Karpas-422 (cell line): ENCODE measurements at regions not wholly inside any gene's neighbourhood (a gene's known extent, or its start where the extent isn't known, plus 50 kb on each side); places are given as distances from the start of the nearest gene placed in this dataset. TPM values are rescaled to one million over a fixed set of nuclear protein-coding genes. Genes with fewer than 3 reads are reported as not detected.
"Not testable (repeated sequence)": the region's sequence is repeated elsewhere in the genome, so short reads cannot be mapped to it uniquely, and the experiment has no call there.

Source experiments
- DNase-seq: peaks from one replicate; pipeline ENCODE4 v3.0.0-alpha.2; 2015
- H2AFZ ChIP-seq: fragments of 200-600 bp; sonication (generic); 2 replicates; pipeline ENCODE4 v1.6.1; 2014; ENCODE audit warnings: antibody characterized with exemption, low read length, mixed read lengths
- H3K27ac ChIP-seq: fragments of 200-600 bp; sonication (generic); 2 replicates; pipeline ENCODE4 v1.5.1; 2014; ENCODE audit warnings: mild to moderate bottlenecking, low read length, moderate library complexity
- H3K27me3 ChIP-seq: fragments of 200-600 bp; sonication (generic); 2 replicates; pipeline ENCODE4 v1.6.1; 2014; ENCODE audit warnings: low read length, mixed read lengths
- H3K36me3 ChIP-seq: fragments of 200-600 bp; sonication (generic); 2 replicates; pipeline ENCODE4 v1.6.1; 2014; ENCODE audit warnings: low read length, mixed read lengths; ENCODE audit not compliant: insufficient read depth
- H3K4me1 ChIP-seq: fragments of 200-600 bp; sonication (generic); 2 replicates; pipeline ENCODE4 v1.6.1; 2014; ENCODE audit warnings: mild to moderate bottlenecking, low read length, mixed read lengths
- H3K4me2 ChIP-seq: fragments of 200-600 bp; sonication (generic); 2 replicates; pipeline ENCODE4 v1.6.1; 2014; ENCODE audit warnings: low read length, low read depth, mild to moderate bottlenecking; ENCODE audit not compliant: poor library complexity, severe bottlenecking
- H3K4me3 ChIP-seq: fragments of 200-600 bp; sonication (generic); 2 replicates; pipeline ENCODE4 v1.5.1; 2014; ENCODE audit warnings: mild to moderate bottlenecking, antibody characterized with exemption, low read length, mixed read lengths
- H3K79me2 ChIP-seq: fragments of 200-600 bp; sonication (generic); 2 replicates; pipeline ENCODE4 v1.6.1; 2014; ENCODE audit warnings: mild to moderate bottlenecking, low read length, mixed read lengths
- H3K9ac ChIP-seq: fragments of 200-600 bp; sonication (generic); 2 replicates; pipeline ENCODE4 v1.6.0; 2014; ENCODE audit warnings: low read length
- H3K9me2 ChIP-seq: fragments of 200-600 bp; sonication (generic), shearing (Covaris generic); replicated peaks from 2 replicates; pipeline ENCODE4 v1.6.0; 2014; ENCODE audit warnings: mild to moderate bottlenecking, low read length, moderate library complexity; ENCODE audit not compliant: insufficient read depth
- H3K9me3 ChIP-seq: fragments of 300-700, 200-600 bp; sonication (generic); 2 replicates; pipeline ENCODE4 v1.6.1; 2014; ENCODE audit warnings: low read length, mixed read lengths
- H4K20me1 ChIP-seq: fragments of 200-600 bp; sonication (generic); 2 replicates; pipeline ENCODE4 v1.6.1; 2014; ENCODE audit warnings: mild to moderate bottlenecking, antibody characterized with exemption, low read length, low read depth; ENCODE audit not compliant: insufficient read depth
- small RNA-seq: library from RNA; depleted of rRNA; stranded (forward); fragments of <200 nt; gene quantifications from one replicate; pipeline ENCODE3, GENCODE V24; 2014

GRCh38 chr15:19903281-19903680, 638.3 kb downstream of the GOLGA6L6 start:
- not testable (repeated sequence) for H3K9me3 ChIP-seq, H3K4me1 ChIP-seq, H3K4me3 ChIP-seq, H3K27me3 ChIP-seq, H2AFZ ChIP-seq, H3K27ac ChIP-seq, H4K20me1 ChIP-seq, DNase-seq, H3K79me2 ChIP-seq, H3K9me2 ChIP-seq, H3K36me3 ChIP-seq, H3K9ac ChIP-seq, H3K4me2 ChIP-seq

- not testable (repeated sequence) for H3K9me2 ChIP-seq, H3K36me3 ChIP-seq, DNase-seq, H3K9ac ChIP-seq, H3K79me2 ChIP-seq, H3K9me3 ChIP-seq, H3K4me2 ChIP-seq, H3K4me3 ChIP-seq, H3K27ac ChIP-seq, H3K4me1 ChIP-seq, H2AFZ ChIP-seq, H3K27me3 ChIP-seq, H4K20me1 ChIP-seq
Measured at GRCh38 chr15:19902388-19902787, 639.2 kb downstream of the GOLGA6L6 start.

GRCh38 chr15:19901414-19901813, 640.2 kb downstream of the GOLGA6L6 start:
- DNase-seq, H3K4me2 ChIP-seq, H3K27me3 ChIP-seq, H3K9ac ChIP-seq, H3K36me3 ChIP-seq, H3K27ac ChIP-seq, H3K9me3 ChIP-seq, H4K20me1 ChIP-seq, H3K4me1 ChIP-seq, H3K4me3 ChIP-seq, H3K79me2 ChIP-seq, H3K9me2 ChIP-seq, H2AFZ ChIP-seq: not testable (repeated sequence)

GRCh38 chr15:19899021-19899824, 642.4 kb downstream of the GOLGA6L6 start:
- H3K4me2 ChIP-seq = no peak overlapping the region
- H4K20me1 ChIP-seq = no peaks in the 10 kb centered on the region
- no peak overlapping the region for H3K9ac ChIP-seq
- H3K4me1 ChIP-seq = no peaks in the 10 kb centered on the region
- H2AFZ ChIP-seq = no peak overlapping the region
- no peak overlapping the region for H3K4me3 ChIP-seq
- no peaks in the 10 kb centered on the region for H3K79me2 ChIP-seq
- peaks cover 8% of the 10 kb centered on the region for H3K9me3 ChIP-seq
- no peaks in the 10 kb centered on the region for H3K36me3 ChIP-seq
- H3K9me2 ChIP-seq = no peaks in the 10 kb centered on the region
- DNase-seq = no peak
- H3K27ac ChIP-seq = no peak overlapping the region
- no peaks in the 10 kb centered on the region for H3K27me3 ChIP-seq

GRCh38 chr15:19888811-19889210, 652.8 kb downstream of the GOLGA6L6 start:
- not testable (repeated sequence) for DNase-seq

GRCh38 chr15:19844061-19844460, 697.5 kb downstream of the GOLGA6L6 start:
- H4K20me1 ChIP-seq, H3K4me2 ChIP-seq, H3K79me2 ChIP-seq, H3K9ac ChIP-seq, H3K9me3 ChIP-seq, H2AFZ ChIP-seq, H3K27ac ChIP-seq, H3K4me3 ChIP-seq, H3K27me3 ChIP-seq, H3K9me2 ChIP-seq, DNase-seq, H3K4me1 ChIP-seq, H3K36me3 ChIP-seq: not testable (repeated sequence)

More at GRCh38 chr15:19888811-19889210, 652.8 kb downstream of the GOLGA6L6 start:
- H3K4me1 ChIP-seq, H3K79me2 ChIP-seq, H3K27me3 ChIP-seq, H4K20me1 ChIP-seq, H3K4me3 ChIP-seq, H3K9ac ChIP-seq, H3K36me3 ChIP-seq, H2AFZ ChIP-seq, H3K9me3 ChIP-seq, H3K4me2 ChIP-seq, H3K27ac ChIP-seq, H3K9me2 ChIP-seq: not testable (repeated sequence)

Small RNAs in the stretch of these regions (small RNA-seq; reads per million reads assigned to genes)
- not detected for gene AC138701.2
- gene IGHD1OR15-1A = not detected
- gene IGHD2OR15-2A = not detected
- not detected for gene IGHD3OR15-3A
- gene IGHD4OR15-4A = not detected
- not detected for gene IGHD5OR15-5A
- not detected for gene RN7SL584P
- not detected for gene RNU6-978P
